ENCODE measurements at regions not wholly inside any gene's neighbourhood (a gene's known extent, or its start where the extent isn't known, plus 50 kb on each side); places are given as distances from the start of the nearest gene placed in this dataset.

DNA sequence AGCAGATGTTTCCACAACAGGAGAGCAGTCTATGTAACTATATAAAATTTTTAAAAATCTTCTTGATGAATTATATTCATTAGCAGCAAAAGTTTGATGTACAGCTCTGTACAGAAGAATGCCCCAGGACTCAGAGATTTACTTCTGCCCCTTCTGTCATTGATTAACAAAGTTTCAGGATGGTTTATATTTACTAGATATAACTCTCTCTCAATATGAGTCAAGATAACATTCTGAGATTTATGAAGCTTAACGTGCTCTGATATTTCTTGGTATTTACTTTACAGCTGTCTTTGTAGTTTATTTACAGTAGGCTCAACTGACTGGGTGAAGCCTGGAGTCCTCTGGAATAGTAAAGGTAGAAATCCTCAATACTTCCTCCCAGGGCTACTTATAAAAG is 93.6 kb upstream of the HNMT start:
- H2AK5ac ChIP-seq (ENCODE audit: low read depth, low read length), result no peak overlapping the region
- H3K9me1 ChIP-seq (ENCODE audit: insufficient read depth, low read length), result no peaks in the 10 kb centered on the region
- H2BK120ac ChIP-seq (ENCODE audit: low read depth, low read length), result no peak overlapping the region
- H4K20me1 ChIP-seq (ENCODE audit: insufficient read depth, low read length), result no peaks in the 10 kb centered on the region
- H4K5ac ChIP-seq (ENCODE audit: low read depth, low read length), result no peak overlapping the region
- no peak for DNase-seq
- no peak overlapping the region for H2BK5ac ChIP-seq (ENCODE audit: low read depth, low read length, poor library complexity, severe bottlenecking)
- H3K4me3 ChIP-seq (ENCODE audit: insufficient read depth, low read depth, low read length), result no peak overlapping the region
- CTCF ChIA-PET, result no interaction called here
- no peak for TF ChIP-seq SMC3 (IDR thresholded peaks at IDR 0.05; ENCODE audit: low read depth, low read length)
- no peak for TF ChIP-seq NFE2L2 (IDR thresholded peaks at IDR 0.05; ENCODE audit: low read depth, low read length)
- no peak for TF ChIP-seq FOS (IDR thresholded peaks at IDR 0.05; ENCODE audit: low read depth, low read length)
- TF ChIP-seq RFX5 (IDR thresholded peaks at IDR 0.05; ENCODE audit: low read depth, low read length), result no peak
- TF ChIP-seq CHD1 (IDR thresholded peaks at IDR 0.05; ENCODE audit: low read depth, low read length), result no peak
- no peak for TF ChIP-seq RAD21 (IDR thresholded peaks at IDR 0.05; ENCODE audit: low read length)
- TF ChIP-seq USF2 (IDR thresholded peaks at IDR 0.05; ENCODE audit: low read depth, low read length), result no peak
- no peak for TF ChIP-seq POLR2A (IDR thresholded peaks at IDR 0.05; ENCODE audit: low read depth, low read length)
- TF ChIP-seq BHLHE40 (IDR thresholded peaks at IDR 0.05; ENCODE audit: low read depth, low read length), result no peak
- TF ChIP-seq MXI1 (IDR thresholded peaks at IDR 0.05; ENCODE audit: borderline replicate concordance, low read depth, low read length), result no peak
- TF ChIP-seq CTCF (conservative IDR thresholded peaks at IDR 0.05; ENCODE audit: low read depth, low read length), result no peak
- no peak for TF ChIP-seq CEBPB (IDR thresholded peaks at IDR 0.05; ENCODE audit: low read depth, low read length)
- TF ChIP-seq RCOR1 (IDR thresholded peaks at IDR 0.05; ENCODE audit: insufficient replicate concordance, low read length), result no peak
- no peak for TF ChIP-seq MAFK (IDR thresholded peaks at IDR 0.05; ENCODE audit: low read depth, low read length)
- H3K14ac ChIP-seq (replicated peaks; ENCODE audit: low read depth, low read length), result no peak overlapping the region
- H3K18ac ChIP-seq (ENCODE audit: low read depth, low read length), result no peak overlapping the region
- no peak overlapping the region for H2AFZ ChIP-seq (replicated peaks; ENCODE audit: low read length, poor library complexity)
- ATAC-seq (ENCODE audit: low read depth), result no peak
- no peak overlapping the region for H4K8ac ChIP-seq (ENCODE audit: low read depth in 2 of 2, low read length in 2 of 2)
- no TSS peak for BruUV-seq (replicated peaks)
- H3K79me1 ChIP-seq (ENCODE audit: low read depth in 1 of 2, low read length in 2 of 2), result no peaks in the 10 kb centered on the region
- WGBS, 2 experiments (ENCODE audit: extremely low coverage in 2 of 2, insufficient read length in 1 of 2), result no CpG with 5 or more reads among the region's 1 CpG
- H4K91ac ChIP-seq (ENCODE audit: insufficient read depth, low read depth, low read length), result no peak overlapping the region
- H3K9me3 ChIP-seq (ENCODE audit: control insufficient read depth, insufficient read depth, low read length), result no peaks in the 10 kb centered on the region
- no peak overlapping the region for H3K4ac ChIP-seq (ENCODE audit: low read depth, low read length)
- no peak overlapping the region for H3K23ac ChIP-seq (ENCODE audit: low read depth, low read length)
- no peak overlapping the region for H3K56ac ChIP-seq (ENCODE audit: extremely low read depth, insufficient read depth, low read length)
- no peak overlapping the region for H3K9ac ChIP-seq (ENCODE audit: low read depth, low read length)
- H2BK20ac ChIP-seq (ENCODE audit: low read depth, low read length), result no peak overlapping the region
- no peaks in the 10 kb centered on the region for H3K36me3 ChIP-seq (ENCODE audit: control insufficient read depth, insufficient read depth, low read length)
- H3K4me2 ChIP-seq (ENCODE audit: low read depth, low read length), result no peak overlapping the region
- dilution Hi-C loops (cut with HindIII; ENCODE audit: low sequenced_read_pairs, unreplicated experiment) (no loop called here), intact Hi-C loops (cut with micrococcal nuclease) (no loop called here), in situ Hi-C loops (cut with MboI; ENCODE audit: low sequenced_read_pairs) (no loop called here)
- no peak overlapping the region for H3K27ac ChIP-seq (ENCODE audit: insufficient read depth, low read length)
- no peaks in the 10 kb centered on the region for H3K27me3 ChIP-seq (ENCODE audit: control insufficient read depth, insufficient read depth, low read length)
- H2BK15ac ChIP-seq (ENCODE audit: low read depth, low read length), result no peak overlapping the region
- no peaks in the 10 kb centered on the region for H3K4me1 ChIP-seq (ENCODE audit: control insufficient read depth, insufficient read depth, low read length)
- H2AK9ac ChIP-seq (replicated peaks; ENCODE audit: low read depth, low read length, poor library complexity), result no peak overlapping the region
- POLR2A ChIA-PET (ENCODE audit: unreplicated experiment), result no interaction called here

Measured in IMR-90 (cell line).